Hepatocyte (in vitro differentiated cells): ENCODE measurements at regions not wholly inside any gene's neighbourhood (a gene's known extent, or its start where the extent isn't known, plus 50 kb on each side); places are given as distances from the start of the nearest gene placed in this dataset.

Experiments used
- EZH2 ChIP-seq: fragments of 200-600 bp; sonication (generic); IDR thresholded peaks from 2 replicates; pipeline ENCODE4 v1.6.1; 2016; ENCODE audit warnings: antibody characterized with exemption, mild to moderate bottlenecking, borderline replicate concordance
- EZH2phosphoT487 ChIP-seq: fragments of 200-600 bp; sonication (generic); IDR thresholded peaks from one replicate; pipeline ENCODE4 v1.6.1; 2018; ENCODE audit warnings: antibody characterized with exemption, mild to moderate bottlenecking, low read depth, moderate library complexity; ENCODE audit not compliant: unreplicated experiment, severe bottlenecking
- TF ChIP-seq, protein P1 (sequence below): fragments of 200-600 bp; sonication (generic); IDR thresholded peaks from 2 replicates; pipeline ENCODE4 v1.5.1; 2016; ENCODE audit warnings: antibody characterized with exemption, mild to moderate bottlenecking; ENCODE audit not compliant: poor library complexity

DNA sequence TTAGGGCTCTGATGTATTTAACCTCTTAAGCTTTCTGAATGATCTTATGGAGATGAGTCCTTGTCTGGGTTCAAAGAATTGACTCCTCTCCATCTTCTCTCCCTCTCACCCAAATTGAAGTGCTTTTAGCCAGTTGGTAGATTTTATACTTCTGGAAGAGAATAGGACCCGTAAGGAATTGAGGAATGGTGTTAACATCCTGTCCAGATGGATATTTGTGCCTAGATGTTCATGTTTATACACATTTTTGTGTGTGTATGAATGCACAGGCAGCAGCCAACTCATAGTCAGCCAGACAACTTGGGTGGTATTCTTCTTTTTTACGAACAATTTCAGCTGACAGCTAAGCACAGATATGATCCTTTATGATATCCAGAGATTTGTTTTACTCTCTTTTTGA, 449.6 kb upstream of the RGS6 start:
- TF ChIP-seq, protein P1, sequence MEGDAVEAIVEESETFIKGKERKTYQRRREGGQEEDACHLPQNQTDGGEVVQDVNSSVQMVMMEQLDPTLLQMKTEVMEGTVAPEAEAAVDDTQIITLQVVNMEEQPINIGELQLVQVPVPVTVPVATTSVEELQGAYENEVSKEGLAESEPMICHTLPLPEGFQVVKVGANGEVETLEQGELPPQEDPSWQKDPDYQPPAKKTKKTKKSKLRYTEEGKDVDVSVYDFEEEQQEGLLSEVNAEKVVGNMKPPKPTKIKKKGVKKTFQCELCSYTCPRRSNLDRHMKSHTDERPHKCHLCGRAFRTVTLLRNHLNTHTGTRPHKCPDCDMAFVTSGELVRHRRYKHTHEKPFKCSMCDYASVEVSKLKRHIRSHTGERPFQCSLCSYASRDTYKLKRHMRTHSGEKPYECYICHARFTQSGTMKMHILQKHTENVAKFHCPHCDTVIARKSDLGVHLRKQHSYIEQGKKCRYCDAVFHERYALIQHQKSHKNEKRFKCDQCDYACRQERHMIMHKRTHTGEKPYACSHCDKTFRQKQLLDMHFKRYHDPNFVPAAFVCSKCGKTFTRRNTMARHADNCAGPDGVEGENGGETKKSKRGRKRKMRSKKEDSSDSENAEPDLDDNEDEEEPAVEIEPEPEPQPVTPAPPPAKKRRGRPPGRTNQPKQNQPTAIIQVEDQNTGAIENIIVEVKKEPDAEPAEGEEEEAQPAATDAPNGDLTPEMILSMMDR: no peak
- TF ChIP-seq EZH2phosphoT487 (no peak), EZH2 (no peak)
